ENCODE measurements at regions not wholly inside any gene's neighbourhood (a gene's known extent, or its start where the extent isn't known, plus 50 kb on each side); places are given as distances from the start of the nearest gene placed in this dataset.
"Not testable (repeated sequence)": the region's sequence is repeated elsewhere in the genome, so short reads cannot be mapped to it uniquely, and the experiment has no call there.

GRCh38 chr2:195450552-195451113, 206.4 kb upstream of the SLC39A10 start:
- Mint-ChIP-seq H3K36me3 (no peaks in the 10 kb centered on the region), H3K9me3 (no peaks in the 10 kb centered on the region), H3K27ac (no peak overlapping the region), H3K4me1 (peaks cover 8% of the 10 kb centered on the region), H3K4me3 (no peak overlapping the region)
- DNase-seq (ENCODE audit: low spot score in 2 of 2) (no peak), ATAC-seq (no peak)

- H3K27ac Mint-ChIP-seq = no peak overlapping the region
- no peak overlapping the region for H3K4me3 Mint-ChIP-seq
- no peaks in the 10 kb centered on the region for H3K36me3 Mint-ChIP-seq
- no peak for DNase-seq (ENCODE audit: low spot score in 2 of 2)
- ATAC-seq = no peak
- peaks cover 6% of the 10 kb centered on the region for H3K4me1 Mint-ChIP-seq
- H3K9me3 Mint-ChIP-seq = peaks cover 9% of the 10 kb centered on the region
Measured at GRCh38 chr2:195447323-195447975, 209.6 kb upstream of the SLC39A10 start.

- Mint-ChIP-seq H3K4me1 (peaks cover 12% of the 10 kb centered on the region), H3K9me3 (peaks cover 25% of the 10 kb centered on the region), H3K27ac (no peak overlapping the region), H3K36me3 (no peaks in the 10 kb centered on the region), H3K4me3 (no peak overlapping the region)
- DNase-seq (ENCODE audit: low spot score in 2 of 2) (no peak), ATAC-seq (no peak)
Measured at GRCh38 chr2:195445639-195446038, 211.4 kb upstream of the SLC39A10 start.

- no peak overlapping the region for H3K27ac Mint-ChIP-seq
- H3K4me1 Mint-ChIP-seq = peaks cover 12% of the 10 kb centered on the region
- no peaks in the 10 kb centered on the region for H3K36me3 Mint-ChIP-seq
- ATAC-seq (no peak), DNase-seq (ENCODE audit: low spot score in 2 of 2) (no peak)
- H3K4me3 Mint-ChIP-seq = no peak overlapping the region
- peaks cover 25% of the 10 kb centered on the region for H3K9me3 Mint-ChIP-seq
Measured at GRCh38 chr2:195443926-195444325, 213.1 kb upstream of the SLC39A10 start.

GRCh38 chr2:195442458-195443175, 214.4 kb upstream of the SLC39A10 start:
- H3K9me3 Mint-ChIP-seq = peaks cover 25% of the 10 kb centered on the region
- peaks cover 12% of the 10 kb centered on the region for H3K4me1 Mint-ChIP-seq
- H3K4me3 Mint-ChIP-seq = no peak overlapping the region
- DNase-seq (ENCODE audit: low spot score in 2 of 2) (no peak), ATAC-seq (peak; percentile 91)
- no peak overlapping the region for H3K27ac Mint-ChIP-seq
- no peaks in the 10 kb centered on the region for H3K36me3 Mint-ChIP-seq

GRCh38 chr2:195438692-195439091, 218.3 kb upstream of the SLC39A10 start:
- H3K9me3 Mint-ChIP-seq = peaks cover 24% of the 10 kb centered on the region
- peaks cover 12% of the 10 kb centered on the region for H3K4me1 Mint-ChIP-seq
- no peak overlapping the region for H3K4me3 Mint-ChIP-seq
- H3K27ac Mint-ChIP-seq = no peak overlapping the region
- no peaks in the 10 kb centered on the region for H3K36me3 Mint-ChIP-seq
- no peak for ATAC-seq
- DNase-seq (ENCODE audit: low spot score in 2 of 2) = no peak

GRCh38 chr2:195437521-195437920, 219.5 kb upstream of the SLC39A10 start:
- no peak overlapping the region for H3K4me3 Mint-ChIP-seq

GRCh38 chr2:195434346-195434745, 222.7 kb upstream of the SLC39A10 start:
- no peak for ATAC-seq
- Mint-ChIP-seq H3K4me1 (no peaks in the 10 kb centered on the region), H3K4me3 (no peak overlapping the region), H3K9me3 (peaks cover 3% of the 10 kb centered on the region), H3K27ac (no peak overlapping the region), H3K36me3 (no peaks in the 10 kb centered on the region)
- no peak for DNase-seq (ENCODE audit: low spot score in 2 of 2)

More at GRCh38 chr2:195437521-195437920, 219.5 kb upstream of the SLC39A10 start:
- peaks cover 20% of the 10 kb centered on the region for H3K9me3 Mint-ChIP-seq
- ATAC-seq = no peak
- peaks cover 7% of the 10 kb centered on the region for H3K4me1 Mint-ChIP-seq
- H3K27ac Mint-ChIP-seq = no peak overlapping the region
- no peaks in the 10 kb centered on the region for H3K36me3 Mint-ChIP-seq
- DNase-seq (ENCODE audit: low spot score in 2 of 2) = no peak

GRCh38 chr2:195433729-195434128, 223.3 kb upstream of the SLC39A10 start:
- H3K27ac Mint-ChIP-seq; H3K36me3 Mint-ChIP-seq; H3K4me3 Mint-ChIP-seq; H3K4me1 Mint-ChIP-seq; DNase-seq (ENCODE audit: low spot score in 2 of 2); ATAC-seq; H3K9me3 Mint-ChIP-seq: not testable (repeated sequence)

GRCh38 chr2:195428673-195429072, 228.4 kb upstream of the SLC39A10 start:
- ATAC-seq (no peak), DNase-seq (ENCODE audit: low spot score in 2 of 2) (no peak)
- H3K4me1 Mint-ChIP-seq = no peaks in the 10 kb centered on the region
- no peaks in the 10 kb centered on the region for H3K36me3 Mint-ChIP-seq
- no peaks in the 10 kb centered on the region for H3K9me3 Mint-ChIP-seq
- H3K27ac Mint-ChIP-seq = no peak overlapping the region
- no peak overlapping the region for H3K4me3 Mint-ChIP-seq

- ATAC-seq (no peak), DNase-seq (ENCODE audit: low spot score in 2 of 2) (no peak)
- Mint-ChIP-seq H3K36me3 (no peaks in the 10 kb centered on the region), H3K9me3 (no peaks in the 10 kb centered on the region), H3K4me3 (no peak overlapping the region), H3K4me1 (no peaks in the 10 kb centered on the region), H3K27ac (no peak overlapping the region)
Measured at GRCh38 chr2:195425328-195425727, 231.7 kb upstream of the SLC39A10 start.

- Mint-ChIP-seq H3K4me3 (no peak overlapping the region), H3K4me1 (no peaks in the 10 kb centered on the region), H3K27ac (no peak overlapping the region), H3K9me3 (no peaks in the 10 kb centered on the region), H3K36me3 (no peaks in the 10 kb centered on the region)
- ATAC-seq (no peak), DNase-seq (ENCODE audit: low spot score in 2 of 2) (no peak)
Measured at GRCh38 chr2:195419033-195419432, 238.0 kb upstream of the SLC39A10 start.

- Mint-ChIP-seq H3K36me3 (no peaks in the 10 kb centered on the region), H3K9me3 (no peaks in the 10 kb centered on the region), H3K4me3 (no peak overlapping the region), H3K4me1 (no peaks in the 10 kb centered on the region), H3K27ac (peak overlapping the region; percentile 71)
- DNase-seq (ENCODE audit: low spot score in 2 of 2) = no peak
- no peak for ATAC-seq
Measured at GRCh38 chr2:195414537-195415100, 242.4 kb upstream of the SLC39A10 start.

- DNase-seq (ENCODE audit: low spot score in 2 of 2) (no peak), ATAC-seq (no peak)
- Mint-ChIP-seq H3K27ac (peak overlapping the region; percentile 71), H3K4me1 (no peaks in the 10 kb centered on the region), H3K36me3 (no peaks in the 10 kb centered on the region), H3K9me3 (no peaks in the 10 kb centered on the region), H3K4me3 (no peak overlapping the region)
Measured at GRCh38 chr2:195413944-195414343, 243.1 kb upstream of the SLC39A10 start.

- H3K4me3 Mint-ChIP-seq = no peak overlapping the region
- DNase-seq (ENCODE audit: low spot score in 2 of 2) (no peak), ATAC-seq (peak; percentile 32)
- no peaks in the 10 kb centered on the region for H3K4me1 Mint-ChIP-seq
- no peaks in the 10 kb centered on the region for H3K36me3 Mint-ChIP-seq
- H3K9me3 Mint-ChIP-seq = no peaks in the 10 kb centered on the region
- H3K27ac Mint-ChIP-seq = peak overlapping the region; percentile 71
Measured at GRCh38 chr2:195413422-195413821, 243.6 kb upstream of the SLC39A10 start.
